Astrocyte (in vitro differentiated cells and primary cell): ENCODE measurements at regions not wholly inside any gene's neighbourhood (a gene's known extent, or its start where the extent isn't known, plus 50 kb on each side); places are given as distances from the start of the nearest gene placed in this dataset.

Source experiments
- DNase-seq: peaks from one replicate; pipeline ENCODE4 v3.0.0-alpha.2; 2010; ENCODE audit warnings: low read depth
- FAIRE-seq: peaks from 2 replicates; lab custom pipeline; 2011; peaks lifted over from hg19 to GRCh38; lab: Jason Lieb, UNC
- H2AFZ ChIP-seq: 2 replicates; pipeline ENCODE4 v1.6.0; 2012; ENCODE audit warnings: low read depth, low read length, inconsistent platforms
- H3K27ac ChIP-seq: 2 replicates; pipeline ENCODE4 v1.5.1; 2011; ENCODE audit warnings: low read depth, low read length, inconsistent platforms
- H3K27me3 ChIP-seq: 2 replicates; pipeline ENCODE4 v1.6.0; 2011; ENCODE audit warnings: low read length, inconsistent platforms; ENCODE audit not compliant: insufficient read depth
- H3K36me3 ChIP-seq: 2 replicates; pipeline ENCODE4 v1.5.1; 2011; ENCODE audit warnings: low read length, inconsistent platforms; ENCODE audit not compliant: insufficient read depth
- H3K4me1 ChIP-seq: 2 replicates; pipeline ENCODE4 v1.5.1; 2011; ENCODE audit warnings: low read length, inconsistent platforms; ENCODE audit not compliant: insufficient read depth
- H3K4me2 ChIP-seq: 2 replicates; pipeline ENCODE4 v1.6.0; 2012; ENCODE audit warnings: low read length, inconsistent platforms
- H3K4me3 ChIP-seq: 2 replicates; pipeline ENCODE4 v1.5.1; 2011; ENCODE audit warnings: low read depth, mild to moderate bottlenecking, low read length, inconsistent platforms; ENCODE audit not compliant: insufficient read depth
- H3K79me2 ChIP-seq: 2 replicates; pipeline ENCODE4 v1.6.0; 2012; ENCODE audit warnings: mild to moderate bottlenecking, low read length, inconsistent platforms; ENCODE audit not compliant: insufficient read depth
- H3K9ac ChIP-seq: 2 replicates; pipeline ENCODE4 v1.6.0; 2012; ENCODE audit warnings: mild to moderate bottlenecking, low read length, inconsistent platforms
- H3K9me3 ChIP-seq: 2 replicates; pipeline ENCODE4 v1.5.1; 2012; ENCODE audit warnings: low read depth, mild to moderate bottlenecking, low read length, inconsistent platforms; ENCODE audit not compliant: insufficient read depth
- H4K20me1 ChIP-seq: 2 replicates; pipeline ENCODE4 v1.6.0; 2012; ENCODE audit warnings: low read length, inconsistent platforms; ENCODE audit not compliant: insufficient read depth
- H3K27ac Mint-ChIP-seq: one replicate; pipeline ENCODE4 v1.8.0; 2021; ENCODE audit warnings: mild to moderate bottlenecking, mixed read lengths; ENCODE audit not compliant: unreplicated experiment
- H3K27me3 Mint-ChIP-seq: one replicate; pipeline ENCODE4 v1.8.0; 2021; ENCODE audit warnings: low read depth, mixed read lengths; ENCODE audit not compliant: unreplicated experiment
- H3K36me3 Mint-ChIP-seq: one replicate; pipeline ENCODE4 v1.8.0; 2021; ENCODE audit warnings: low read depth, mixed read lengths; ENCODE audit not compliant: unreplicated experiment
- H3K4me1 Mint-ChIP-seq: one replicate; pipeline ENCODE4 v1.8.0; 2021; ENCODE audit warnings: low read depth, mixed read lengths; ENCODE audit not compliant: unreplicated experiment
- H3K4me3 Mint-ChIP-seq: one replicate; pipeline ENCODE4 v1.8.0; 2021; ENCODE audit warnings: mild to moderate bottlenecking, moderate library complexity, mixed read lengths; ENCODE audit not compliant: unreplicated experiment
- H3K9me3 Mint-ChIP-seq: one replicate; pipeline ENCODE4 v1.8.0; 2021; ENCODE audit warnings: mild to moderate bottlenecking, mixed read lengths; ENCODE audit not compliant: unreplicated experiment
- CTCF ChIP-seq: IDR thresholded peaks from 2 replicates; pipeline ENCODE4 v1.5.1; 2011; ENCODE audit warnings: low read depth, mild to moderate bottlenecking, inconsistent platforms, low read length, moderate library complexity; ENCODE audit not compliant: insufficient read depth
- EZH2 ChIP-seq: IDR thresholded peaks from 2 replicates; pipeline ENCODE4 v1.6.1; 2012; ENCODE audit warnings: mild to moderate bottlenecking, low read length, inconsistent platforms; ENCODE audit not compliant: insufficient read depth

GRCh38 chr4:24655971-24656370, 71.6 kb upstream of the DHX15 start:
- no peaks in the 10 kb centered on the region for H3K36me3 ChIP-seq

GRCh38 chr4:24656906-24657305, 72.6 kb upstream of the DHX15 start:
- no peaks in the 10 kb centered on the region for H3K9me3 ChIP-seq
- no peak overlapping the region for H3K9ac ChIP-seq
- H3K9me3 Mint-ChIP-seq, result no peaks in the 10 kb centered on the region
- no peak for FAIRE-seq
- no peaks in the 10 kb centered on the region for H3K79me2 ChIP-seq
- H3K27me3 ChIP-seq, result peaks cover 28% of the 10 kb centered on the region
- no peak overlapping the region for H3K27ac ChIP-seq
- H3K4me3 Mint-ChIP-seq, result no peak overlapping the region
- H3K27ac Mint-ChIP-seq, result no peak overlapping the region
- H3K27me3 Mint-ChIP-seq, result no peaks in the 10 kb centered on the region
- H3K4me2 ChIP-seq, result no peak overlapping the region
- H4K20me1 ChIP-seq, result no peaks in the 10 kb centered on the region
- H3K4me1 ChIP-seq, result no peaks in the 10 kb centered on the region
- no peak for DNase-seq
- H2AFZ ChIP-seq, result no peak overlapping the region
- no peaks in the 10 kb centered on the region for H3K36me3 ChIP-seq
- H3K36me3 Mint-ChIP-seq, result no peaks in the 10 kb centered on the region
- H3K4me3 ChIP-seq, result no peak overlapping the region
- peaks cover 20% of the 10 kb centered on the region for H3K4me1 Mint-ChIP-seq
- TF ChIP-seq CTCF (no peak), EZH2 (no peak)

More at GRCh38 chr4:24655971-24656370, 71.6 kb upstream of the DHX15 start:
- Mint-ChIP-seq H3K36me3 (no peaks in the 10 kb centered on the region), H3K4me3 (no peak overlapping the region), H3K27ac (no peak overlapping the region), H3K9me3 (no peaks in the 10 kb centered on the region), H3K4me1 (peaks cover 27% of the 10 kb centered on the region), H3K27me3 (no peaks in the 10 kb centered on the region)
- H3K27me3 ChIP-seq, result peaks cover 21% of the 10 kb centered on the region
- peak; percentile 18 for DNase-seq
- no peak overlapping the region for H3K4me3 ChIP-seq
- H3K9ac ChIP-seq, result no peak overlapping the region
- H3K79me2 ChIP-seq, result no peaks in the 10 kb centered on the region
- no peaks in the 10 kb centered on the region for H3K9me3 ChIP-seq
- H3K4me2 ChIP-seq, result no peak overlapping the region
- no peak overlapping the region for H3K27ac ChIP-seq
- no peak for FAIRE-seq
- H4K20me1 ChIP-seq, result no peaks in the 10 kb centered on the region
- H2AFZ ChIP-seq, result no peak overlapping the region
- no peak for TF ChIP-seq CTCF
- TF ChIP-seq EZH2, result no peak
- peaks cover 5% of the 10 kb centered on the region for H3K4me1 ChIP-seq

GRCh38 chr4:24657768-24658617, 73.6 kb upstream of the DHX15 start:
- FAIRE-seq, result peak; percentile 54
- H3K4me3 ChIP-seq, result no peak overlapping the region
- peak overlapping the region; percentile 63 for H3K4me2 ChIP-seq
- H3K27me3 ChIP-seq, result peaks cover 30% of the 10 kb centered on the region
- H3K9me3 ChIP-seq, result no peaks in the 10 kb centered on the region
- no peaks in the 10 kb centered on the region for H3K27me3 Mint-ChIP-seq
- no peak overlapping the region for H3K9ac ChIP-seq
- TF ChIP-seq CTCF, result no peak
- TF ChIP-seq EZH2, result no peak
- H2AFZ ChIP-seq, result no peak overlapping the region
- no peak overlapping the region for H3K27ac ChIP-seq
- no peaks in the 10 kb centered on the region for H4K20me1 ChIP-seq
- H3K36me3 ChIP-seq, result no peaks in the 10 kb centered on the region
- no peak overlapping the region for H3K4me3 Mint-ChIP-seq
- DNase-seq, result peak; percentile 97
- no peaks in the 10 kb centered on the region for H3K36me3 Mint-ChIP-seq
- peaks cover 20% of the 10 kb centered on the region for H3K4me1 Mint-ChIP-seq
- H3K27ac Mint-ChIP-seq, result no peak overlapping the region
- H3K79me2 ChIP-seq, result no peaks in the 10 kb centered on the region
- H3K4me1 ChIP-seq, result no peaks in the 10 kb centered on the region
- H3K9me3 Mint-ChIP-seq, result no peaks in the 10 kb centered on the region
